HEK293 (cell line): ENCODE measurements at regions not wholly inside any gene's neighbourhood (a gene's known extent, or its start where the extent isn't known, plus 50 kb on each side); places are given as distances from the start of the nearest gene placed in this dataset.

Experiments
- CTCF ChIP-seq: fragments of 450-650 bp; formaldehyde crosslinking; IDR thresholded peaks from 2 replicates; pipeline ENCODE4 v1.5.1; 2016; ENCODE audit warnings: missing biosample characterization, missing genetic modification characterization
- HOXA7 ChIP-seq: sonication (generic); formaldehyde crosslinking; IDR thresholded peaks from 2 replicates; pipeline ENCODE4 v1.8.1; 2022; ENCODE audit warnings: missing genetic modification reagents, borderline replicate concordance
- MEIS1 ChIP-seq: sonication (generic); formaldehyde crosslinking; IDR thresholded peaks from 2 replicates; pipeline ENCODE4 v1.8.1; 2022; ENCODE audit warnings: missing genetic modification reagents, mild to moderate bottlenecking, borderline replicate concordance
- MZF1 ChIP-seq: fragments of 450-650 bp; formaldehyde crosslinking; IDR thresholded peaks from 2 replicates; pipeline ENCODE4 v1.5.1; 2017; ENCODE audit warnings: missing biosample characterization, missing genetic modification characterization, borderline replicate concordance
- PRDM4 ChIP-seq: fragments of 450-650 bp; formaldehyde crosslinking; IDR thresholded peaks from 2 replicates; pipeline ENCODE4 v1.5.1; 2017; ENCODE audit warnings: missing biosample characterization, missing genetic modification characterization
- ZNF24 ChIP-seq: fragments of 450-650 bp; formaldehyde crosslinking; IDR thresholded peaks from 2 replicates; pipeline ENCODE4 v1.5.1; 2016; ENCODE audit warnings: missing biosample characterization, missing genetic modification characterization
- ZNF324 ChIP-seq: fragments of 450-650 bp; formaldehyde crosslinking; IDR thresholded peaks from 2 replicates; pipeline ENCODE4 v1.5.1; 2016; ENCODE audit warnings: missing biosample characterization, missing genetic modification characterization
- ZNF48 ChIP-seq: fragments of 450-650 bp; formaldehyde crosslinking; IDR thresholded peaks from 2 replicates; pipeline ENCODE4 v1.5.1; 2016; ENCODE audit warnings: missing biosample characterization, missing genetic modification characterization

GRCh38 chr16:11484691-11485258 is 101.9 kb downstream of the LITAF start:
- no peak for TF ChIP-seq CTCF
- no peak for TF ChIP-seq ZNF24 (tag by site-specific recombination)
- TF ChIP-seq MZF1 (tag by site-specific recombination), result no peak
- TF ChIP-seq MEIS1, result no peak
- TF ChIP-seq ZNF48, result no peak
- TF ChIP-seq ZNF324, result no peak
- TF ChIP-seq HOXA7 (CRISPR knock-in tag), result no peak
- TF ChIP-seq PRDM4 (tag by site-specific recombination), result no peak
